Cardiac muscle cell (in vitro differentiated cells and primary cell): ENCODE measurements at regions not wholly inside any gene's neighbourhood (a gene's known extent, or its start where the extent isn't known, plus 50 kb on each side); places are given as distances from the start of the nearest gene placed in this dataset.
"Not testable (repeated sequence)": the region's sequence is repeated elsewhere in the genome, so short reads cannot be mapped to it uniquely, and the experiment has no call there.

ENCODE experiments used
- DNase-seq, 2 donors: peaks; one replicate each; pipeline versions ENCODE4 v3.0.0 to v3.0.0-alpha.2; 2010 to 2017; ENCODE audit warnings: low read depth in 1 of 2, low spot score in 1 of 2
- H3K27ac ChIP-seq: fragments of 200-600 bp; sonication (generic); 2 replicates; pipeline ENCODE4 v1.5.1; 2016
- H3K27me3 ChIP-seq: fragments of 200-600 bp; sonication (generic); 2 replicates; pipeline ENCODE4 v1.6.0; 2016; ENCODE audit warnings: control low read depth
- H3K36me3 ChIP-seq: fragments of 200-600 bp; sonication (generic); 2 replicates; pipeline ENCODE4 v1.5.1; 2016; ENCODE audit warnings: control low read depth
- H3K4me1 ChIP-seq: fragments of 200-600 bp; sonication (generic); 2 replicates; pipeline ENCODE4 v1.8.1; 2017; ENCODE audit warnings: low read depth, mild to moderate bottlenecking, mixed run types
- H3K4me3 ChIP-seq: fragments of 200-600 bp; sonication (generic); 2 replicates; pipeline ENCODE4 v1.5.1; 2016; ENCODE audit warnings: mild to moderate bottlenecking
- H3K9me3 ChIP-seq: fragments of 200-600 bp; sonication (generic); 2 replicates; pipeline ENCODE4 v1.5.1; 2017; ENCODE audit warnings: low read depth, mild to moderate bottlenecking, control low read depth
- CTCF ChIP-seq: IDR thresholded peaks from 2 replicates; pipeline ENCODE4 v1.5.1; 2012; ENCODE audit warnings: low read depth, mild to moderate bottlenecking, low read length

GRCh38 chr3:139122221-139122581, 77.5 kb upstream of the PRR23C start:
- Histone ChIP-seq H3K9me3 (no peaks in the 10 kb centered on the region), H3K36me3 (no peaks in the 10 kb centered on the region), H3K27ac (no peak overlapping the region), H3K27me3 (no peaks in the 10 kb centered on the region), H3K4me3 (no peak overlapping the region), H3K4me1 (peaks cover 8% of the 10 kb centered on the region)
- TF ChIP-seq CTCF, result no peak
- peak in 1 of 2 donors; percentile 73 for DNase-seq

GRCh38 chr3:139122612-139123011, 77.9 kb upstream of the PRR23C start:
- H3K9me3 ChIP-seq, result no peaks in the 10 kb centered on the region
- H3K27me3 ChIP-seq, result no peaks in the 10 kb centered on the region
- peaks cover 8% of the 10 kb centered on the region for H3K4me1 ChIP-seq
- H3K4me3 ChIP-seq, result no peak overlapping the region
- no peaks in the 10 kb centered on the region for H3K36me3 ChIP-seq
- TF ChIP-seq CTCF, result no peak
- DNase-seq, result no peak
- no peak overlapping the region for H3K27ac ChIP-seq

GRCh38 chr3:139123377-139124095, 78.8 kb upstream of the PRR23C start:
- no peak overlapping the region for H3K27ac ChIP-seq
- H3K4me3 ChIP-seq, result no peak overlapping the region
- no peak for DNase-seq
- no peaks in the 10 kb centered on the region for H3K9me3 ChIP-seq
- TF ChIP-seq CTCF, result no peak
- no peaks in the 10 kb centered on the region for H3K27me3 ChIP-seq
- no peaks in the 10 kb centered on the region for H3K36me3 ChIP-seq
- H3K4me1 ChIP-seq, result peaks cover 8% of the 10 kb centered on the region

GRCh38 chr3:139124197-139124596, 79.5 kb upstream of the PRR23C start:
- H3K27me3 ChIP-seq, result no peaks in the 10 kb centered on the region
- no peaks in the 10 kb centered on the region for H3K36me3 ChIP-seq
- no peak overlapping the region for H3K4me3 ChIP-seq
- TF ChIP-seq CTCF, result no peak
- no peaks in the 10 kb centered on the region for H3K9me3 ChIP-seq
- H3K4me1 ChIP-seq, result peaks cover 8% of the 10 kb centered on the region
- no peak overlapping the region for H3K27ac ChIP-seq
- no peak for DNase-seq

- no peaks in the 10 kb centered on the region for H3K9me3 ChIP-seq
- no peak for TF ChIP-seq CTCF
- H3K4me1 ChIP-seq, result no peaks in the 10 kb centered on the region
- DNase-seq, result peak in 1 of 2 donors; percentile 17
- no peaks in the 10 kb centered on the region for H3K36me3 ChIP-seq
- no peaks in the 10 kb centered on the region for H3K27me3 ChIP-seq
- H3K27ac ChIP-seq, result no peak overlapping the region
- H3K4me3 ChIP-seq, result no peak overlapping the region
Observed at GRCh38 chr3:139127101-139127500, 82.4 kb upstream of the PRR23C start.

GRCh38 chr3:139127629-139128028, 82.9 kb upstream of the PRR23C start:
- not testable (repeated sequence) for H3K36me3 ChIP-seq, H3K27me3 ChIP-seq, DNase-seq, H3K4me1 ChIP-seq, H3K4me3 ChIP-seq, H3K27ac ChIP-seq, H3K9me3 ChIP-seq
